GM12878 (cell line): ENCODE measurements at regions not wholly inside any gene's neighbourhood (a gene's known extent, or its start where the extent isn't known, plus 50 kb on each side); places are given as distances from the start of the nearest gene placed in this dataset.
A peak's percentile ranks its signal among the peaks of the same experiment; 100 is the strongest.

Source experiments
- ATF2 ChIP-seq: IDR thresholded peaks from 2 replicates; pipeline ENCODE4 v1.6.1; 2012; ENCODE audit warnings: low read length, inconsistent platforms
- BHLHE40 ChIP-seq, 2 experiments: fragments of 450-650 bp in 1 of 2; IDR thresholded peaks; 2 replicates each; pipeline ENCODE4 v1.6.1; 2011 to 2017; ENCODE audit warnings: low read depth in 2 of 2, borderline replicate concordance in 1 of 2, improper control_type of control experiment in 1 of 2, low read length in 1 of 2, mild to moderate bottlenecking in 1 of 2
- CTCF ChIP-seq, 3 experiments: IDR thresholded peaks in 2 of 3; conservative IDR thresholded peaks in 1 of 3; 2 replicates each; pipeline ENCODE4 v1.5.1; 2011; ENCODE audit warnings: low read depth in 3 of 3, low read length in 3 of 3, mild to moderate bottlenecking in 3 of 3, control low read depth in 2 of 3, moderate library complexity in 2 of 3, inconsistent platforms in 1 of 3, mixed read lengths in 1 of 3; ENCODE audit not compliant: control insufficient read depth in 2 of 3, insufficient read depth in 1 of 3; ENCODE audit errors: extremely low read depth in 1 of 3
- EGR1 ChIP-seq, 2 experiments: IDR thresholded peaks; 1 replicate in 1 of 2; 2 replicates in 1 of 2; pipeline ENCODE4 v1.6.1; 2011 to 2012; ENCODE audit warnings: low read depth in 2 of 2, low read length in 2 of 2, borderline replicate concordance in 1 of 2, mild to moderate bottlenecking in 1 of 2, moderate library complexity in 1 of 2
- ELK1 ChIP-seq: IDR thresholded peaks from 2 replicates; pipeline ENCODE4 v1.6.1; 2012; ENCODE audit warnings: low read depth, low read length, improper control_type of control experiment
- HDAC2 ChIP-seq: fragments of 200-600 bp; sonication (generic); IDR thresholded peaks from 2 replicates; pipeline ENCODE4 v1.6.1; 2017
- JUNB ChIP-seq: IDR thresholded peaks from 2 replicates; pipeline ENCODE4 v1.6.1; 2016; ENCODE audit warnings: antibody characterized with exemption, mild to moderate bottlenecking
- POLR2A ChIP-seq: IDR thresholded peaks from 2 replicates; pipeline ENCODE4 v1.6.1; 2011; ENCODE audit warnings: low read depth, mild to moderate bottlenecking, low read length
- POLR2AphosphoS5 ChIP-seq: IDR thresholded peaks from 2 replicates; pipeline ENCODE4 v1.6.1; 2011; ENCODE audit warnings: mild to moderate bottlenecking, low read length, inconsistent platforms
- SIN3A ChIP-seq: IDR thresholded peaks from 2 replicates; pipeline ENCODE4 v1.6.1; 2012; ENCODE audit warnings: low read depth, low read length, improper control_type of control experiment
- SMC3 ChIP-seq: IDR thresholded peaks from 2 replicates; pipeline ENCODE4 v1.6.1; 2011; ENCODE audit warnings: low read length, improper control_type of control experiment, borderline replicate concordance
- ZBTB11 ChIP-seq: fragments of 450-650 bp; formaldehyde crosslinking; IDR thresholded peaks from 2 replicates; pipeline ENCODE4 v1.5.0; 2022; ENCODE audit warnings: mild to moderate bottlenecking, missing genetic modification characterization
- ZNF274 ChIP-seq: IDR thresholded peaks from one replicate; pipeline ENCODE4 v1.8.0; 2011; ENCODE audit not compliant: insufficient read length, insufficient read depth

GRCh38 chr2:75800456-75800855 lies 89.7 kb upstream of the GCFC2 start:
- TF ChIP-seq CTCF (IDR thresholded peaks at IDR 0.05 in 2 of 3, conservative IDR thresholded peaks at IDR 0.05 in 1 of 3; ENCODE audit: control insufficient read depth in 2 of 3, extremely low read depth in 1 of 3, insufficient read depth in 1 of 3, low read depth in 3 of 3, low read length in 3 of 3) = no peak
- no peak for TF ChIP-seq SIN3A
- TF ChIP-seq ATF2 = peak; percentile 85
- TF ChIP-seq POLR2AphosphoS5 = no peak
- no peak for TF ChIP-seq HDAC2
- TF ChIP-seq SMC3 = no peak
- TF ChIP-seq BHLHE40 (IDR thresholded peaks at IDR 0.05; ENCODE audit: borderline replicate concordance in 1 of 2, low read depth in 2 of 2, low read length in 1 of 2) = peak; percentile 19 to 51; a peak in 1 of 4 replicates
- peak; percentile 91 for TF ChIP-seq JUNB
- no peak for TF ChIP-seq ELK1
- TF ChIP-seq ZNF274 = no peak
- no peak for TF ChIP-seq POLR2A
- TF ChIP-seq EGR1 (IDR thresholded peaks at IDR 0.05; ENCODE audit: borderline replicate concordance in 1 of 2, low read depth in 2 of 2, low read length in 2 of 2) = no peak
- no peak for TF ChIP-seq ZBTB11 (CRISPR knock-in tag)
